RPMI7951 (cell line): ENCODE measurements at regions not wholly inside any gene's neighbourhood (a gene's known extent, or its start where the extent isn't known, plus 50 kb on each side); places are given as distances from the start of the nearest gene placed in this dataset.

Source experiments
- DNase-seq: peaks from one replicate; pipeline ENCODE4 v3.0.0-alpha.2; 2012; ENCODE audit warnings: low read depth

GRCh38 chr19:31445406-31445805 lies 96.2 kb upstream of the TSHZ3 start:
- no peak for DNase-seq

GRCh38 chr19:31448221-31448657 lies 99.0 kb upstream of the TSHZ3 start:
- peak; percentile 100 for DNase-seq

GRCh38 chr19:31449379-31449778 lies 100.1 kb upstream of the TSHZ3 start:
- DNase-seq = no peak

- no peak for DNase-seq
Measured at GRCh38 chr19:31450696-31451095, 101.5 kb upstream of the TSHZ3 start.

GRCh38 chr19:31451686-31452330 lies 102.6 kb upstream of the TSHZ3 start:
- peak; percentile 72 for DNase-seq

GRCh38 chr19:31459430-31459829 lies 110.2 kb upstream of the TSHZ3 start:
- peak; percentile 32 for DNase-seq

- peak; percentile 60 for DNase-seq
Measured at GRCh38 chr19:31461814-31462539, 112.7 kb upstream of the TSHZ3 start.

GRCh38 chr19:31470229-31470939 lies 121.1 kb upstream of the TSHZ3 start:
- peak; percentile 18 for DNase-seq

GRCh38 chr19:31470952-31471351 lies 121.7 kb upstream of the TSHZ3 start:
- DNase-seq = no peak

- DNase-seq = no peak
Measured at GRCh38 chr19:31478241-31478640, 129.0 kb upstream of the TSHZ3 start.

- DNase-seq = no peak
Measured at GRCh38 chr19:31483226-31483857, 134.1 kb upstream of the TSHZ3 start.

- peak; percentile 37 for DNase-seq
Measured at GRCh38 chr19:31484858-31485410, 135.7 kb upstream of the TSHZ3 start.

- DNase-seq = no peak
Measured at GRCh38 chr19:31485472-31485871, 136.2 kb upstream of the TSHZ3 start.

- DNase-seq = no peak
Measured at GRCh38 chr19:31491242-31491641, 142.0 kb upstream of the TSHZ3 start.

GRCh38 chr19:31492050-31492449 lies 142.8 kb upstream of the TSHZ3 start:
- no peak for DNase-seq

- DNase-seq = no peak
Measured at GRCh38 chr19:31496076-31496475, 146.8 kb upstream of the TSHZ3 start.

- no peak for DNase-seq
Measured at GRCh38 chr19:31497709-31498108, 148.5 kb upstream of the TSHZ3 start.

- DNase-seq = no peak
Measured at GRCh38 chr19:31498781-31499180, 149.5 kb upstream of the TSHZ3 start.

- DNase-seq = no peak
Measured at GRCh38 chr19:31499281-31500196, 150.3 kb upstream of the TSHZ3 start.

GRCh38 chr19:31500197-31500830 lies 151.1 kb upstream of the TSHZ3 start:
- no peak for DNase-seq
